ENCODE measurements at regions not wholly inside any gene's neighbourhood (a gene's known extent, or its start where the extent isn't known, plus 50 kb on each side); places are given as distances from the start of the nearest gene placed in this dataset.

DNA sequence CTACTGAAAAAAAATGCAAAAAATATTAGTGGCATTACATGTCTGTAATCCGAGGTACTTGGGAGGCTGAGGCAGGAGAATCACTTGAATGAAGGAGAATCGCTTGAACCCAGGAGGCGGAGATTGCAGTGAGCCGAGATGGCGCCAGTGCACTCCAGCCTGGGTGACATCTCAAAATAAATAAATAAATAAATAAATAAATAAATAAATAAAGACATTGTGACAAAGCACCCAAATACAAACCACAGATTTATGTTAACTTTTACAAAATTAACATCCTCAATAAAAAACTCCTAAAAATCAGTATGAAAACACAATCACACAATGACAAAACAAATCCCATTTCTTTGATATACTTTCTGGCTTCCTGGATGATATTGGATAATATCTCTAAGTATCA is 808.3 kb downstream of the REEP3 start:
- no peak overlapping the region for H3K9ac ChIP-seq (ENCODE audit: low read length)
- no peak overlapping the region for H3K27ac ChIP-seq (ENCODE audit: low read depth, low read length)
- TF ChIP-seq, protein P1, sequence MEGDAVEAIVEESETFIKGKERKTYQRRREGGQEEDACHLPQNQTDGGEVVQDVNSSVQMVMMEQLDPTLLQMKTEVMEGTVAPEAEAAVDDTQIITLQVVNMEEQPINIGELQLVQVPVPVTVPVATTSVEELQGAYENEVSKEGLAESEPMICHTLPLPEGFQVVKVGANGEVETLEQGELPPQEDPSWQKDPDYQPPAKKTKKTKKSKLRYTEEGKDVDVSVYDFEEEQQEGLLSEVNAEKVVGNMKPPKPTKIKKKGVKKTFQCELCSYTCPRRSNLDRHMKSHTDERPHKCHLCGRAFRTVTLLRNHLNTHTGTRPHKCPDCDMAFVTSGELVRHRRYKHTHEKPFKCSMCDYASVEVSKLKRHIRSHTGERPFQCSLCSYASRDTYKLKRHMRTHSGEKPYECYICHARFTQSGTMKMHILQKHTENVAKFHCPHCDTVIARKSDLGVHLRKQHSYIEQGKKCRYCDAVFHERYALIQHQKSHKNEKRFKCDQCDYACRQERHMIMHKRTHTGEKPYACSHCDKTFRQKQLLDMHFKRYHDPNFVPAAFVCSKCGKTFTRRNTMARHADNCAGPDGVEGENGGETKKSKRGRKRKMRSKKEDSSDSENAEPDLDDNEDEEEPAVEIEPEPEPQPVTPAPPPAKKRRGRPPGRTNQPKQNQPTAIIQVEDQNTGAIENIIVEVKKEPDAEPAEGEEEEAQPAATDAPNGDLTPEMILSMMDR (IDR thresholded peaks at IDR 0.05; ENCODE audit: insufficient read depth, low read length, poor library complexity, severe bottlenecking) = no peak
- no peak for TF ChIP-seq EZH2phosphoT487 (conservative IDR thresholded peaks at IDR 0.05; ENCODE audit: low read length)
- H3K4me3 ChIP-seq (ENCODE audit: insufficient read depth, low read length, poor library complexity, severe bottlenecking) = no peak overlapping the region
- no peaks in the 10 kb centered on the region for H3F3A ChIP-seq (ENCODE audit: insufficient read depth)
- no peaks in the 10 kb centered on the region for H4K20me1 ChIP-seq (ENCODE audit: low read depth, low read length)
- H3K4me2 ChIP-seq (ENCODE audit: low read depth, low read length, poor library complexity, severe bottlenecking) = no peak overlapping the region
- no peaks in the 10 kb centered on the region for H3K79me2 ChIP-seq (ENCODE audit: insufficient read depth, low read length)
- no peaks in the 10 kb centered on the region for H3K9me2 ChIP-seq (replicated peaks; ENCODE audit: insufficient read depth, low read length)
- H2AFZ ChIP-seq (ENCODE audit: low read depth, low read length, severe bottlenecking) = no peak overlapping the region
- no peaks in the 10 kb centered on the region for H3K9me3 ChIP-seq (ENCODE audit: insufficient read depth, low read length)
- H3K27me3 ChIP-seq (ENCODE audit: low read length) = no peaks in the 10 kb centered on the region
- H3K36me3 ChIP-seq (ENCODE audit: low read length) = no peaks in the 10 kb centered on the region

DNA sequence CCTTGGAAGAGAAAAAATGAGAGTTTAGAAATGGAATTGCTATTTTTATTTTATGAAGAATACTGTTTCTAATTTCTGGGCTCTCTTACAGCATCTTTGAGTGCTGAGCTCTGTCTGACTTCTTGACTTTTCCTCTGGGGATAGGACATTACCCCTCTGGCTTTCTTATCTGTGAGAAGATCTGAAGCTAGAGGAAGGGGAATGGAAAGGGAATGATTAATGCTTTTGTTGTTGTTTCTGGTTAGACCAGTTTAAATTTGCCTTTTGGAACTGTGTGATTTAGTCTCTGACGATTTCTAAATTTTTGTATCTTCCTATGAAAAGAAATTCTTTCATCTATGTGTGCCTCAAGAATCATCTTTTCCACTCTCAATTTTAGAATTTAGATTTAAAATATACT is 811.4 kb downstream of the REEP3 start:
- TF ChIP-seq EZH2phosphoT487 (conservative IDR thresholded peaks at IDR 0.05; ENCODE audit: low read length) = no peak
- TF ChIP-seq, protein P1 (IDR thresholded peaks at IDR 0.05; ENCODE audit: insufficient read depth, low read length, poor library complexity, severe bottlenecking) = no peak
- H3K79me2 ChIP-seq (ENCODE audit: insufficient read depth, low read length) = no peaks in the 10 kb centered on the region

GRCh38 chr10:64334084-64334483 is 812.9 kb downstream of the REEP3 start:
- no peaks in the 10 kb centered on the region for H3F3A ChIP-seq (ENCODE audit: insufficient read depth)
- no peak overlapping the region for H3K4me2 ChIP-seq (ENCODE audit: low read depth, low read length, poor library complexity, severe bottlenecking)
- no peaks in the 10 kb centered on the region for H3K9me2 ChIP-seq (replicated peaks; ENCODE audit: insufficient read depth, low read length)
- H3K9ac ChIP-seq (ENCODE audit: low read length) = no peak overlapping the region
- H3K27me3 ChIP-seq (ENCODE audit: low read length) = no peaks in the 10 kb centered on the region
- H3K36me3 ChIP-seq (ENCODE audit: low read length) = no peaks in the 10 kb centered on the region
- no peak overlapping the region for H3K4me3 ChIP-seq (ENCODE audit: insufficient read depth, low read length, poor library complexity, severe bottlenecking)
- no peak overlapping the region for H3K27ac ChIP-seq (ENCODE audit: low read depth, low read length)
- no peak for TF ChIP-seq EZH2phosphoT487 (conservative IDR thresholded peaks at IDR 0.05; ENCODE audit: low read length)
- TF ChIP-seq, protein P1 (IDR thresholded peaks at IDR 0.05; ENCODE audit: insufficient read depth, low read length, poor library complexity, severe bottlenecking) = no peak
- no peaks in the 10 kb centered on the region for H4K20me1 ChIP-seq (ENCODE audit: low read depth, low read length)
- no peak overlapping the region for H2AFZ ChIP-seq (ENCODE audit: low read depth, low read length, severe bottlenecking)
- H3K9me3 ChIP-seq (ENCODE audit: insufficient read depth, low read length) = no peaks in the 10 kb centered on the region
- H3K79me2 ChIP-seq (ENCODE audit: insufficient read depth, low read length) = no peaks in the 10 kb centered on the region

More for the DNA sequence above, 811.4 kb downstream of the REEP3 start:
- no peak overlapping the region for H3K4me2 ChIP-seq (ENCODE audit: low read depth, low read length, poor library complexity, severe bottlenecking)
- no peaks in the 10 kb centered on the region for H3F3A ChIP-seq (ENCODE audit: insufficient read depth)
- H3K9me3 ChIP-seq (ENCODE audit: insufficient read depth, low read length) = no peaks in the 10 kb centered on the region
- no peaks in the 10 kb centered on the region for H4K20me1 ChIP-seq (ENCODE audit: low read depth, low read length)
- H2AFZ ChIP-seq (ENCODE audit: low read depth, low read length, severe bottlenecking) = no peak overlapping the region
- no peaks in the 10 kb centered on the region for H3K9me2 ChIP-seq (replicated peaks; ENCODE audit: insufficient read depth, low read length)
- no peaks in the 10 kb centered on the region for H3K27me3 ChIP-seq (ENCODE audit: low read length)
- H3K27ac ChIP-seq (ENCODE audit: low read depth, low read length) = no peak overlapping the region
- no peaks in the 10 kb centered on the region for H3K36me3 ChIP-seq (ENCODE audit: low read length)
- no peak overlapping the region for H3K4me3 ChIP-seq (ENCODE audit: insufficient read depth, low read length, poor library complexity, severe bottlenecking)
- H3K9ac ChIP-seq (ENCODE audit: low read length) = no peak overlapping the region
